Spleen (tissue), 11 donors: ENCODE measurements at regions not wholly inside any gene's neighbourhood (a gene's known extent, or its start where the extent isn't known, plus 50 kb on each side); places are given as distances from the start of the nearest gene placed in this dataset.

ENCODE experiments used
- DNase-seq: peaks from one replicate; pipeline ENCODE4 v3.0.0-alpha.2; 2020
- H3K27ac ChIP-seq, 8 donors: fragments of 200-600 bp; sonication (generic) in 7 of 8; 1 replicate in 4 of 8; 2 replicates in 4 of 8; pipeline versions ENCODE4 v1.5.0 to v1.8.0; 2016 to 2021; ENCODE audit warnings: inconsistent platforms in 4 of 8, mild to moderate bottlenecking in 4 of 8, moderate library complexity in 1 of 8
- H3K27me3 ChIP-seq, 7 donors: fragments of 200-600 bp; sonication (generic) in 6 of 7; replicated peaks in 1 of 7; 1 replicate in 4 of 7; 2 replicates in 3 of 7; pipeline versions ENCODE4 v1.5.0 to v1.8.0; 2016 to 2021; ENCODE audit warnings: inconsistent platforms in 3 of 7, mild to moderate bottlenecking in 1 of 7
- H3K36me3 ChIP-seq, 6 donors: fragments of 200-600 bp; sonication (generic) in 5 of 6; 1 replicate in 4 of 6; 2 replicates in 2 of 6; pipeline versions ENCODE4 v1.5.0 to v1.8.0; 2016 to 2021; ENCODE audit warnings: inconsistent platforms in 2 of 6
- H3K4me1 ChIP-seq, 6 donors: fragments of 200-600 bp; sonication (generic) in 5 of 6; 1 replicate in 3 of 6; 2 replicates in 3 of 6; pipeline versions ENCODE4 v1.5.0 to v1.8.0; 2016 to 2021; ENCODE audit warnings: inconsistent platforms in 3 of 6
- H3K4me3 ChIP-seq, 8 donors: fragments of 200-600 bp; sonication (generic) in 7 of 8; 1 replicate in 4 of 8; 2 replicates in 4 of 8; pipeline versions ENCODE4 v1.5.0 to v1.8.0; 2016 to 2021; ENCODE audit warnings: inconsistent platforms in 4 of 8, mild to moderate bottlenecking in 4 of 8, moderate library complexity in 2 of 8
- H3K9me3 ChIP-seq, 8 donors: fragments of 200-600 bp; sonication (generic) in 7 of 8; 1 replicate in 4 of 8; 2 replicates in 4 of 8; pipeline versions ENCODE4 v1.5.0 to v1.8.0; 2016 to 2021; ENCODE audit warnings: inconsistent platforms in 4 of 8
- CTCF ChIP-seq, 11 experiments: fragments of 200-600 bp in 7 of 11; fragments of 450-650 bp in 4 of 11; sonication (generic) in 4 of 11; IDR thresholded peaks in 8 of 11; conservative IDR thresholded peaks in 3 of 11; 1 replicate in 7 of 11; 2 replicates in 4 of 11; pipeline versions ENCODE4 v1.4.0 to v1.8.0; 2016 to 2021; ENCODE audit warnings: antibody characterized with exemption in 11 of 11, inconsistent platforms in 4 of 11, mild to moderate bottlenecking in 1 of 11
- POLR2A ChIP-seq, 3 donors: fragments of 450-650 bp; IDR thresholded peaks; one replicate each; pipeline ENCODE4 v1.5.1; 2017; ENCODE audit warnings: antibody characterized with exemption in 3 of 3, mild to moderate bottlenecking in 1 of 3
- POLR2AphosphoS5 ChIP-seq, 3 donors: sonication (generic); formaldehyde crosslinking; IDR thresholded peaks; one replicate each; pipeline ENCODE4 v1.5.1; 2017; ENCODE audit warnings: antibody characterized with exemption in 3 of 3
- WGBS, 5 donors: extraction: QIAGEN DNeasy Blood & Tissue Kit in 3 of 5; methylation state at CpG; one replicate each; pipeline versions ENCODE4 v1.1.5 to v1.1.7; 2013 to 2018; 5-methylcytosine and 5-hydroxymethylcytosine counted together
- intact Hi-C: fragments of 100-400 bp; cut with DNase I; formaldehyde crosslinking; loops from one replicate; pipeline ENCODE4 v1.15.0; 2023; ENCODE audit warnings: low total_unique reads
- donor health status: healthy with polysubstance abuse.
- donor health status: DM: no; HTN: no; CAD: no; lungs with moderate emphysema.
- donor health status: DM: no; HTN: no; CAD: no.
- donor health status: Bipolar disorder and iron deficiency.
- donor health status: healthy.
- donor health status: DM: no; HTN: no; CAD: no.
- donor health status: DM: yes; HTN: yes; CAD: no.

DNA sequence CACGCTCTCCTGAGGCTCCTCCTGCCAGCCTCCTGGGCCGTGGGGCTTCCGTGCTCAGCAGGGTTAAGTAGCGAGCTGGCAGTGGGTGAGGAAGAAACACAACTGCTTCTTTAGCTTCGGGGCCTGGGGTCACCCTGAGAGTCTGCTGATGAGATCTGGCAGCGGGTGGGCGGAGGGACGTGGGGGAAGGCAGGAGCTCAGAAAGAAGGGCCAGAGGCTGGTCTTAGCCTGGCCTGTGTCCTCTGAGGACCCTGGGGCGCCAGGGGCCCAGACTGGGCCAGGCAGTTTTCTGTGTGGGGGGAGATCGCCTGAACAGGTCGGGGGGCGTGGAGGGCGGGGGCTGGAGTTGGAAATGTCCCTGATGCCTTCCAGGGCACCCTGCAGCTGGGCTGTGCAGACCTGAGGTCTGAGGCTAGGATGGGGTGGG is 97.8 kb upstream of the GSE1 start:
- 74 to 90% (median 80%) methylated on average over 12 to 13 of the region's 13 CpGs for WGBS, 5 donors
- intact Hi-C loops = no loop called here
- no peak for TF ChIP-seq CTCF (IDR thresholded peaks at IDR 0.05 in 8 of 11, conservative IDR thresholded peaks at IDR 0.05 in 3 of 11)
- TF ChIP-seq POLR2AphosphoS5 (IDR thresholded peaks at IDR 0.05) = no peak
- TF ChIP-seq POLR2A (IDR thresholded peaks at IDR 0.05) = no peak

GRCh38 chr16:85515830-85516397 is 97.2 kb upstream of the GSE1 start:
- no peak overlapping the region for H3K27ac ChIP-seq
- no peak for DNase-seq
- H3K4me3 ChIP-seq = no peak overlapping the region
- peaks cover 0 to 23% (median 5%) of the 10 kb centered on the region in 6 donors for H3K4me1 ChIP-seq
- intact Hi-C loops = no loop called here
- no peaks in the 10 kb centered on the region for H3K36me3 ChIP-seq
- TF ChIP-seq POLR2AphosphoS5 (IDR thresholded peaks at IDR 0.05) (no peak), POLR2A (IDR thresholded peaks at IDR 0.05) (no peak)
- H3K27me3 ChIP-seq = no peaks in the 10 kb centered on the region
- WGBS, 5 donors = 81 to 89% (median 88%) methylated on average over 10 to 12 of the region's 12 CpGs
- no peaks in the 10 kb centered on the region for H3K9me3 ChIP-seq

More for the DNA sequence above, 97.8 kb upstream of the GSE1 start:
- Histone ChIP-seq H3K4me3 (no peak overlapping the region), H3K27me3 (no peaks in the 10 kb centered on the region), H3K9me3 (no peaks in the 10 kb centered on the region), H3K36me3 (no peaks in the 10 kb centered on the region), H3K4me1 (peaks cover 0 to 23% (median 5%) of the 10 kb centered on the region in 6 donors), H3K27ac (peak overlapping the region in 1 of 8 donors; percentile 2)
- DNase-seq = no peak

DNA sequence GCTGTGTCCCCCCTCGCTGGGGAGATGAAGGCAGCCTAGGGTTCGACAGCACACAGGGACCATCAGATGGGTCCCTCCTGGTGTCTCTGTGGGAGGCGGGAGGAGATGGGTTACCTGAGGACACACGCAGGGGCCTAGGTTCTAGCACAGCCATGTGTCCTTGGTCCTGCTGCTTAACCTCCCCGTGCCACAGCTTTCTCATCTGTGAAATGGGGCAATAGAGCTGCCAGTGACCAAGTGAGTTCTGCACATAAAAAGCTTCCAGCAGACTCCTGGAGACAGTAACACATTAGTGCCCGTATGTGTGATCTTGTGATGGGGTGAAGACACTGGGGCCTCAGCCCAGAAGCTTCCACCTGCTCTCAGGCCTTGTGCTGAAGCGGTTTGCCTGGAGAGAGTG is 96.0 kb upstream of the GSE1 start:
- peaks cover 0 to 23% (median 5%) of the 10 kb centered on the region in 6 donors for H3K4me1 ChIP-seq
- WGBS, 5 donors = 81 to 96% (median 88%) methylated on average over 7 of the region's 7 CpGs
- no peak overlapping the region for H3K27ac ChIP-seq
- TF ChIP-seq POLR2A (IDR thresholded peaks at IDR 0.05) = no peak
- no peak for TF ChIP-seq POLR2AphosphoS5 (IDR thresholded peaks at IDR 0.05)
- no peak for TF ChIP-seq CTCF (IDR thresholded peaks at IDR 0.05 in 8 of 11, conservative IDR thresholded peaks at IDR 0.05 in 3 of 11)
- no peaks in the 10 kb centered on the region for H3K27me3 ChIP-seq
- intact Hi-C loops = no loop called here
- no peaks in the 10 kb centered on the region for H3K9me3 ChIP-seq
- no peaks in the 10 kb centered on the region for H3K36me3 ChIP-seq
- DNase-seq = no peak
- no peak overlapping the region for H3K4me3 ChIP-seq

- TF ChIP-seq CTCF (IDR thresholded peaks at IDR 0.05 in 8 of 11, conservative IDR thresholded peaks at IDR 0.05 in 3 of 11) (no peak), POLR2A (IDR thresholded peaks at IDR 0.05) (no peak), POLR2AphosphoS5 (IDR thresholded peaks at IDR 0.05) (no peak)
- H3K27ac ChIP-seq = no peak overlapping the region
- H3K4me1 ChIP-seq = peaks cover 0 to 24% (median 5%) of the 10 kb centered on the region in 6 donors
- H3K27me3 ChIP-seq = no peaks in the 10 kb centered on the region
- H3K9me3 ChIP-seq = no peaks in the 10 kb centered on the region
- DNase-seq = no peak
- no peaks in the 10 kb centered on the region for H3K36me3 ChIP-seq
- intact Hi-C loops = no loop called here
- WGBS, 5 donors = 86 to 92% (median 89%) methylated on average over 32 to 38 of the region's 38 CpGs
- no peak overlapping the region for H3K4me3 ChIP-seq
Observed at GRCh38 chr16:85517563-85518179, 95.5 kb upstream of the GSE1 start.
